Activated CD8-positive, alpha-beta memory T cell treated with anti-CD3 and anti-CD28 coated beads for 48 hours (primary cell): ENCODE measurements at regions not wholly inside any gene's neighbourhood (a gene's known extent, or its start where the extent isn't known, plus 50 kb on each side); places are given as distances from the start of the nearest gene placed in this dataset.
A peak's percentile ranks its signal among the peaks of the same experiment; 100 is the strongest.

Experiments used
- DNase-seq, 3 experiments: peaks; one replicate each; pipeline ENCODE4 v3.0.0-alpha.2; 2020; ENCODE audit warnings: low read depth in 2 of 3, low spot score in 2 of 3

DNA sequence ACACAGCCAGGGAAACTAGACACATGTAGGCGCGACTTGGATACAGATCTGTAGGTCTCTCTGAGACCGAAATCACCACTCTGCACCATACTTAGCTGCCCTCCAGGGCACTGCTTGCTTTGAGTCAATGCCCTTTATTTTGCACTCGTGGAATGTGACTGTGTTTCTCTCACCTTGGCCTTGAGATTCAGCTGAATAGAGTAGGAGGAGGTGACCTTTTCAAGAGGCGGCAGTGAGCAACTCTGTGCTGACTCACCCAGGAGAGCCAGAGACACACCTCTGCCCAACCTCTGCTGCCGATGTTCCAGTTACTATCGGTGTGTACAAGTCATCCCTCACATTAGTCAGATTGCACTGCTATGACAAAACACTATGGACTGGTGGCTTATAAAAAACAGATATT, 583.4 kb downstream of the VRK1 start:
- peak in 2 of 3 experiments; percentile 46 to 51 for DNase-seq

DNA sequence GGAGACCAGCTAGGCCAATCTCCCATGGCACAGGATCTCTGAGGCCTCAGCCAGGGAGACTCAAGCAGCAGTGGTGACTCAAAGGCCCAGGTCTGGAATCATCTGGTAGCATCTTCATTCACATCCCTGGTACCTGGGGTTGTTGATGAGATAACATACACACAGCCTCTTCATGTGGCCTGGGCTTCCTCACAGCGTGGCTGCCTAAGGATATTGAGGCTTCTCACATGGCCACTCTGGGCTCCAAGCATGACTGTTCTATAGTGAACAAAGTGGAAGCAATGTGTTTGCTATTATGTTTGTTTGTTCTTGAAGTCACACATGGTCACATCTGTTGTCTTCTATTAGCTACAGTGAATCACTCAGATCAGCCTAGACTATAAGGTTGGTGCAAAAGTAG, 584.1 kb downstream of the VRK1 start:
- DNase-seq: no peak

DNA sequence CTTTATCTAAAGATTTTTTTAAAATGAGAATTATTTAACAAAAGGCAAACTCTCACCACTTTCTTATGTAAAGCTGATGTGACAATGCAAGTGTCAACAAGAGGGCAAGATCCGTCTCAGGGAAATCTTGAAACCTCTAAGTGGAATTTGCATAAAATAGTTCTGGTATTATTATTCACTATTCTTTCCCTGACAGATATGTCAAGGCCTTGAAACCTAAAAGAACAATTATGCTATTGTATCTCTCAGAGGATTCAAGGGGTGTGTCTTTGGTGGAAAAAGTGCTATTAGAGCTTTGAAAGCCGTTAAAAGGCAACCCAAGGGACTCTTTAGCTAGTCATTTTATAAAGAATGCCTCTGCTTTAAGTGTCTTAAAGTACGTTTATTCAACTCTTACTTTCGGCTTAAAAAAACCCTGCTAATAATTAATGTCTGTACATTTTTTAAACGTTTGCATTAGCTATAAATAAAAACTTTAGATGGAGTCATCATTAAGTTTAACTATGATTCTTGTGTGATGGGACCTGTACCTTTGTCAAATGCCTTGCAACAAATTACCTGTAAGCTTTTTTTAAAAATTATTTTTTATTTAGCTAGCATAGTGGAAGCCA, 585.5 kb downstream of the VRK1 start:
- no peak for DNase-seq

DNA sequence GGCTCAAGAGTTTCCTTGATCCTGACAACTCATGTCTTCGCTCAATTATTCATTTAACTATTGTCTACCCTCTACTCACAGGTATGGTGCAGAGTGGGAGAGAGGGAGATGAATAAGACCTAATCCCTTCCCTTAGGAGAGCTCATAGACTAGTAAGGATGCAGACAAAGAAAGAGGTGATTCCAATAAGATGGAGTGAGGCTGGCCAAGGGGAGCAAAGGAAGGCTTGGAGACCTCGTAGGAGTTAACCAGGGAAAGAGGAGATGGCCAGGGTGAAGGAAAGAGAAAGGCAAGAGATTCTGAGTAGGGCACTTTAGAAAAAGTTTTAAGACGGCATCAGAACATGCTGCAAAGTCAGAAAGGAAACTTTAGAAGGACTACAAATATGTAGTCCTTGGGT, 588.5 kb downstream of the VRK1 start:
- DNase-seq: no peak

- DNase-seq: no peak
These were observed 590.2 kb downstream of the VRK1 start for GRCh38 chr14:97387252-97387874.

GRCh38 chr14:97388408-97388807, 591.2 kb downstream of the VRK1 start:
- no peak for DNase-seq

GRCh38 chr14:97390096-97390724, 593.0 kb downstream of the VRK1 start:
- DNase-seq: no peak

DNA sequence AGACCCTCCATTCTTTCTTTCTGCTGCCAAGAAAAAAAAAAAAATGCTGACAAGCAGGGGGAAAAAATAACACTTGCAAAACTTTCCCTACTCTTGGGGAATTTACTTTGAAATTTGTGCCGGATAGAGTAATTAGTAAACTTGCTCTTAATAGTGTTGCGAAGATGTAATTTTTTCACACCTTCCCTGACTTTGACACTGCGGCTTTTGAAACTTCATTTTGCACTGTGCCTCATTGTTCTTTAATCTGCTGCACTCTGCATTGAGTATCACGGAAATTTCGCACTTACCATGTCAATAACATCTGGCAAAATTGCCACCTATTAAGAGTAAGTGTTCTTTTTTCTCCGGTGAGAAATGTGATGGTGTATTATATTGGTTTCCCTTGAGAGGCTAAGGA, 596.1 kb downstream of the VRK1 start:
- no peak for DNase-seq

- no peak for DNase-seq
These were observed 597.9 kb downstream of the VRK1 start for GRCh38 chr14:97395068-97395467.

DNA sequence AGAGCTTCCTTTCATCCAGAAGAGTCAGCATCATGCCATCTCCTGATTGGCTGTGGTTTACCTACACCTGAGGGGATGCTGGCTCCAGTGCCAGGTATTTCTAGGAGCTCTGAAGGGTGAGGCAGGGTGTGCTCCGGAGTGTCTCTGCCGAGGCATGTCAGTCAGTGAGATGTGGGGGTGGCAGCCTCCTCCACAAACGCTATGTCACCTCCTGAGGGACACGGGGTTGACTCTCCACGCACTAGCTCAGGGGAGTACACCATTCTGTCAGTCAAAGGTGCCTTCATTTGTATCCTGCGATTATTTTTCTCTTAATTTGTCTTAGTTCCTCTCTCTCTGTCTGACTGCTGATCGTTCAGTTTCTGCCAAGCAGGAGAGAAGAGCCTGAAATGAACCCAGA, 604.5 kb downstream of the VRK1 start:
- no peak for DNase-seq

DNA sequence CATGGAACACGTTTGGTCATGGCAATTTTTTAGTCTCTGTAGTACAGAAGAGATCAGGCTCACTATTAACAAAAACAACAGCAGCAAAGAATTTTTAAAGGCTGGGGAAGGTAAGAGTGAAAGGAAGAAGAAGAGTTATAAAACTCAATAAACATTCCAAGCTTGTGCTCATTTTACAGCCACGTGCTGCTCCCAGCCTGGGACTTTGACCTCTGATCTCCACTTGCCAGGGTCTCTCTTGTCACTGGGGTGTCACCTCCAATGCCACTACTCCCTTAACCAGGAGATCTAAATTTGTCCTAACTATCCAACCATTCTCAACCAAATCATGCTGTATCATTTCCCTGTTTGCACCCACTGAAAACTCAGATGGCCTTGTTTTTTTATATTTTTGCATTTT, 605.1 kb downstream of the VRK1 start:
- no peak for DNase-seq

DNA sequence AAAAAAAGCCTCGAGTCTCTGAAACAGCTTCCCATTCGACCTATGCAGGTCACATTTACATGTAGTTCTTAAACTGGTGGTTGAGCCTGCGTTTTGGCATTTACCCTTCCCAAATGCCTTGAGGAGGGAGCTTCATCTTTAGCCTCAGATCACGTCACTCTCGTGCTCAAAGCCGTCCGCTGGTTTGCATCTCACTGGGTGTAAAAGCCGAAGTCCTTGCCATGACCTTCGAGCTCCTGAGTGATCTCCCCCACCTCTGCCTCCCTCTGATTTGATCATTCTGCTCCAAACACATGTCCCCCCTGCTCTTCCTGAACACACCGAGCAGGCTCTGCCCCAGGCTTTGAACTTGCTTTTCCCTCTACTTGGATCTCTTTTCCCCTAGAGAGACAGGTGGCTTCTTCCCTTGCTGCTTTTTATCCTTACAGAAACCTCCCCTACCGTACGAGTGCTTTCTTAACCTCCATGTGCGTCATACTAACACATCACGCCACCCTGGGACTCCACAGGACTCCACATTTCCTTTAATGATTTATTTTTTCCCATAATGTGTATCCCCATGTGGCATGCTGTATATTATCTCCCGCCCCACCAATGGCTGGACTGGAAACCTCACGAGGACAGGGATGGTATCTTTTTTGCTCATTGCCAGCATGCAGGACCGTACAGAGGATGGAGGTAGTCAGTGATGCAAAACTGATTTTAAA, 610.7 kb downstream of the VRK1 start:
- no peak for DNase-seq

DNA sequence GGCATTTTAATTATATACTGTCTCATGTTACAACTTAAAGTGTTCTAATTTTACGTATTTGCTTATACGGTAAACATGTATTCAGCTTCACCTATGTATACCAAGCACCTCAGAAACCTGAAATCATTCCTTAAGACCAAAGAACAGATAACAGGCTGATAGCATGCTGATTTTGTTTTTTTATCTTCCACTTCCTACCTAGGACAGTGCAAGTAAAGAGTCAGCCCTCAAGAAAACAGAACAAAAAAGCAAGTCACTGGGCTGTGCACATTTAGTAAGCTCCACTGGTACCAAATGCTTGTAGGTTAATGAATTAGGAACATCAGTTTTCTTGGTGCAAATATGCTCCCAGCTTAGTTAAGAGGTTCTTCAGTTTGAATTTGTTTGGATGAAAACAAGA, 611.3 kb downstream of the VRK1 start:
- DNase-seq: no peak

DNA sequence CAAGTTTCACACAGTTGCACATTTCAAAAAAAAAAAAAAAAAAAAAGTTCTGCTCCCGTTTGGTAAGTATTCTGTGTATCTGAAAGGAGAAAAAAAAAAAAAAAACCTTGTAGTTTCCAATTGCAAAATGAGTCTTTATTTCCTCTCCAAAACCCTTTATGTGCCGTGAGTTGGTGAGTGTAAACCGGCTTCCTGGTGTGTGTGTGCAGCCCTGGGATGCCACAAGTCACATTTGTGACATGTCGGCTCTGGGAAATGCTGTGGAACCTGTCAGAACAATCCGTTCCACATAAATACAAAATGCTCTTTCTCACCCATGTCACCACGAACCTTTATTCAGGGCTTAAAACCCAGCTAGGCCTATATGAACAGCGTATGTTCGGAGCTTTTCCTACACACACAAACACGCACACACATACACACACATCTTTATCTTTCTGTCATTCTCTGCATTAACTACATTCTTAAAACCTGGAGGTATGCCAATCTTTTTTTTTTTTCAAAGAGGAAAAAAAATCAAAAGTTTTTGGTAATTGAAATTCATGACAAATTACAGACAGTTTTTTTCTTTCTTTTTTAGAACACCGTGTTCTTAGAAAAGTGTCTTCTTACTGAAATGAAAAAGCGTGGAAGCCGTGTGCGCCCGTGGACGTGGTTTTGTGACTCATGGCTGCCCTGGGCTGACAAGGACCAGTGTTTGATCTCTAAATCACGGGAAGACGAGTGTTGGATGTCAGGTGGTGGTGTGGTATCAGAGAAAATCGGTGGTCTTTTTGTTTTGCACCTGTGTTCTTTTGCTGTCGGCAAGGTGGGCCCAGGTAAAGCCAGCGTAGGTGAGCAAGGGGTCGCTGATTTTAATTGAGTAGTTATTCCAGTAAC, 612.0 kb downstream of the VRK1 start:
- peak in 1 of 3 experiments; percentile 16 for DNase-seq

DNA sequence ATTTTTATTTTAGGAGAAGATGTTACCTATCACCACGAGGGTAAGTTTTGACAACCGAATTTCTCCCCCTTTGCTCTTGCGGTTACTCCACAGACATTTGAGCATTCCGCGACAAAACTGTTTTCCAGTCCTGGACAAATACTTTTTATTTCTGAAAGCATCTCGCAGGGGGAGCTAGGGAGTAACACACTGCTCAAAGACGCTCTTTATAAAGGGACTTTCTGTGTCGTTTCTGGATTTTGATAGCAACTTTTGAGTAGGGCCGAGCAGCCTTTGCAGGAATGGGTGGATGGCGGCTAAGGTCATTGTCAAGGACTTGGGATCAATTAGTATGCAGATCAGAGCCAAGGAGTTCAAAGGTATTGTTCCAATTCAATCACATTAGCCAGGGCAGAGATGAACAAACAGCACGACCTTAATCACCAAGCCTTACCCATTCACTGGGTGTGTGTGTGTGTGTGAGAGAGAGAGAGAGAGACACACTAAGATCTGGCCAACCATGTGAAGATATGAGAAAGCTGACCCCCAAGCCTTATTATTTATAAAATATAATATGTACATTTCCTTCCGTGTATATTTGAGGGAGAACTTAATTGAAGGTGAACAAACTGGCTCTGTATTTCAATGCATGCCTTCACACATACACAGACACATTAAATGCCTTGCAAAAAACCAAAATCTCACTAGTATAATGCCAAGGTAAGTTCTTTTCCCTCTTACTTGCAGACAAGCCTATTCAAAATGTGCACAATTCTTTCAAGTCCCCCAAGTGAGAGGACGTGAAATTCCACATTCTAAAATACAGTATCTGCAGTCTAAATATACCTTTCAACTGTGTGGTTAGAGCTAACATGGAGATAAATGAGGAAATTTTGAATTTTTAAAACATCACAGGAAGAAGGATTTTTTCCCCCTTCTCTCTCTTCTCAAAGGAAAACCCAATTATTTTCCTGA, 613.8 kb downstream of the VRK1 start:
- no peak for DNase-seq

DNA sequence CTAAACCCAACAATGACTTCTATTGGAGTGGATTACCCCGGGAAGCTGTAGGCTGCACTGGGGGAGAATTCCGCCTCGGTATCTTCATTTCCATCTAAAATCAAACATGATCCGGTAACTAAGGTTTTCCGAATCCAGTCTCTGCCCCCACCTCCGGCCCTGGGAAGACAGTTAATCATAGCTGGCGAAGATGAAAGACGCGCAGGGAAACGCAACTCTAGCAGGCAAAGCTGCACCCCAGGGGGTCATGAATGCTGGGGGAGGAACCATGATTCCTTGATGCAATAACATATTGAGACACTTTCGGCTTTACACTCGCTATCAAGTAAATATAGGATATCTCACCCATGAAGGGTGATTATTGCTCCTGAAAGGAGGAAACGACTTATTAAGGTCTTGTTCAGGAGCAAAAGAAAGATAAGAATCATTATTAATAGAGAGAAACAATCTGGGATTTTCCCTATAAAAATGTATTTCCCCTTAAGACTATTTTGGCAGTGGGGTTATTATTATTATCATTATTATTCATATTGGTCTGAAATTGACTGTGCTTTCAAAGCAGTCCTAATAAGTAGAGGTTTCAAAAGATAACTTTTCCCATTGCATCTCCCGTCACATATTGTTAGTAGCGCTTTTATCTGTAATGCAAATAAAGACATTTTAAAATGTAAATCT, 614.9 kb downstream of the VRK1 start:
- no peak for DNase-seq

- DNase-seq: no peak
These were observed 615.9 kb downstream of the VRK1 start for GRCh38 chr14:97413022-97413539.

DNA sequence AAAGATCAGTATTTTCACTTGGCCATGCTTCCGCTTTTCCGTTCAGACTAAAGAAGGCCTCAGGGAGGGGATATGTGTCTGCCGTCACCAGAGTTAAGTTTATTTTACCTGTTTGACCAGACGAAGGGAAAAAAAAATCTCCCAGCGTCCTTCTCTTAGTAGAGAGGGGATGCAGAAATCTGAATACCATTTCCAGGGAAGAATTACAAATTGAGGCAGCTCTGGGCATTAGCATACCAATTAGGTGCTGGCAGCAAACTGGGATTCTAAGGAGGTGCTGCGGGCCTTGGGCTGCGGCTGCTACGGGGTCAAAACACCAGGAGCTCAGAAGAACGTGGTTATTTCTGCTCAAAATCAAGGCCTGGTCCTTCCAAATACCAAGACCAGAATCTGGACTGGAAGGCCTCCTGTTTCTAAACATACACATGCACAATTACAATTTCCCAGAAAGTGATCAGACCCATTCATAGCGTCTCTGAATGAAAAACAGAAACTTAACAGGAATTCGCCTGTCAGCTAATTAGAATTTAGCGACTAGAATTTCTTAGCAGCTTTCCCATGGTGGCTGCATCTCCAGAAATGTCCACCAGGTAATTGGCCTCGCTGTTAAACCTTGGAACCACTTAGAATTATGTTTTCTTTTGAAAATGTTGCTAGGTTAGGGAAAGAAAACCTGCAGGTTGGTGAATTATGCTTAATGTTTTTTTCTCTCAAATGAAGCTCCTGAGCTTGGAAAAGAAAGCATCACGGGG, 617.0 kb downstream of the VRK1 start:
- no peak for DNase-seq

DNA sequence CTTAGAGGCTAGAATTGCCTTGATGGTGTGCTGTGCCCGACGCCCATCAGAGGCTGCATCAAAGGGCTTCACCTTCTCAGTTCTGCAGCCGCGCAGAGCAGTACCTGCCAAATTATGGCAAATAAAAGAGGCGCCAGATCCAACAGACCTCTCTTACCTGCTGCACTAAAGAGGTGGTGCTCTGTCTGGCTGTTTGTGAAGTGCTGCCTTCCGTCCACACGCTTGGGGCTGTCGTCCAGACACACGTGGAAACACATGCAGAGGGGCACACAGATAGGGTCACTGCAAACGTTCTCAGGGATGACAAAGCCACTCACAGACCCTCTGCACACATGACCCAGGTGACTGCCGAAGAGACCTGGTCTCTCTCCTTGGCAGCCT, 617.5 kb downstream of the VRK1 start:
- DNase-seq: no peak
